ENCODE measurements at regions not wholly inside any gene's neighbourhood (a gene's known extent, or its start where the extent isn't known, plus 50 kb on each side); places are given as distances from the start of the nearest gene placed in this dataset.

DNA sequence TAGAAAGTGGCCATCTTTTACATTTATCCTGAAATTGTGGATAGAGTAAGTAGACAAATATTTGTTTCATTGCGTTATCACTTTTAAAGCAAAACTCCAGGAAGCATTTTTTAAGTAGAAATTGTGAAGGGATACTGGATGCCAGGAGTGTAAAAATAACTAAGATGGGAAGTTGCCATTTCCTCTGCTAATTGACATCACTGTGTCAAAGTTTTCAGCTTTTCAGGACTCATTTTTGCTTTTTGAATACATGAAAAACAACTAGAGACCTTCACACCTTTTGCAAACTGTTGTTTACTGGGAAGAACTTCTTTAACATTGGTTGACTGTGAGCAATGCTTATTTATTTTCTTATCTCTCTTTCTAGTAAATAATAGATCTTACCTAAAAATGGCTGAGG is 337.5 kb downstream of the NR2F1-AS1 start:
- no peak for TF ChIP-seq POLR2A (IDR thresholded peaks at IDR 0.05; ENCODE audit: extremely low read depth, insufficient read length)
- TF ChIP-seq, protein P1, sequence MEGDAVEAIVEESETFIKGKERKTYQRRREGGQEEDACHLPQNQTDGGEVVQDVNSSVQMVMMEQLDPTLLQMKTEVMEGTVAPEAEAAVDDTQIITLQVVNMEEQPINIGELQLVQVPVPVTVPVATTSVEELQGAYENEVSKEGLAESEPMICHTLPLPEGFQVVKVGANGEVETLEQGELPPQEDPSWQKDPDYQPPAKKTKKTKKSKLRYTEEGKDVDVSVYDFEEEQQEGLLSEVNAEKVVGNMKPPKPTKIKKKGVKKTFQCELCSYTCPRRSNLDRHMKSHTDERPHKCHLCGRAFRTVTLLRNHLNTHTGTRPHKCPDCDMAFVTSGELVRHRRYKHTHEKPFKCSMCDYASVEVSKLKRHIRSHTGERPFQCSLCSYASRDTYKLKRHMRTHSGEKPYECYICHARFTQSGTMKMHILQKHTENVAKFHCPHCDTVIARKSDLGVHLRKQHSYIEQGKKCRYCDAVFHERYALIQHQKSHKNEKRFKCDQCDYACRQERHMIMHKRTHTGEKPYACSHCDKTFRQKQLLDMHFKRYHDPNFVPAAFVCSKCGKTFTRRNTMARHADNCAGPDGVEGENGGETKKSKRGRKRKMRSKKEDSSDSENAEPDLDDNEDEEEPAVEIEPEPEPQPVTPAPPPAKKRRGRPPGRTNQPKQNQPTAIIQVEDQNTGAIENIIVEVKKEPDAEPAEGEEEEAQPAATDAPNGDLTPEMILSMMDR (IDR thresholded peaks at IDR 0.05; ENCODE audit: low read depth, low read length) = no peak
- TF ChIP-seq, protein P2, sequence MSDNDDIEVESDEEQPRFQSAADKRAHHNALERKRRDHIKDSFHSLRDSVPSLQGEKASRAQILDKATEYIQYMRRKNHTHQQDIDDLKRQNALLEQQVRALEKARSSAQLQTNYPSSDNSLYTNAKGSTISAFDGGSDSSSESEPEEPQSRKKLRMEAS (IDR thresholded peaks at IDR 0.05; ENCODE audit: low read depth, low read length) = no peak

Measured in NB4 (cell line).